Stimulated activated naive CD8-positive, alpha-beta T cell treated with anti-CD3 and anti-CD28 coated beads, Interleukin-15, amount 100 ng/mL, for 72 hours (primary cell): ENCODE measurements at regions not wholly inside any gene's neighbourhood (a gene's known extent, or its start where the extent isn't known, plus 50 kb on each side); places are given as distances from the start of the nearest gene placed in this dataset.

Experiments used
- ATAC-seq: fragments of 150-1000 bp; cut with Tn5 transposase; 2 replicates; pipeline ENCODE4 v1.10.0; 2021; ENCODE audit warnings: mild to moderate bottlenecking, moderate library complexity
- DNase-seq, 2 donors: peaks; one replicate each; pipeline ENCODE4 v3.0.0; 2021 to 2022
- H3K27ac Mint-ChIP-seq, 2 donors: one replicate each; pipeline ENCODE4 v1.8.0; 2022; ENCODE audit warnings: mild to moderate bottlenecking in 2 of 2, mixed read lengths in 2 of 2, moderate library complexity in 2 of 2
- H3K27me3 Mint-ChIP-seq: one replicate; pipeline ENCODE4 v1.8.0; 2022; ENCODE audit warnings: mixed read lengths
- H3K4me1 Mint-ChIP-seq: one replicate; pipeline ENCODE4 v1.8.0; 2022; ENCODE audit warnings: mild to moderate bottlenecking, mixed read lengths
- H3K4me3 Mint-ChIP-seq, 2 donors: one replicate each; pipeline ENCODE4 v1.8.0; 2022; ENCODE audit warnings: mild to moderate bottlenecking in 2 of 2, mixed read lengths in 2 of 2, moderate library complexity in 1 of 2
- H3K9me3 Mint-ChIP-seq, 2 donors: one replicate each; pipeline ENCODE4 v1.8.0; 2022; ENCODE audit warnings: mixed read lengths in 2 of 2

DNA sequence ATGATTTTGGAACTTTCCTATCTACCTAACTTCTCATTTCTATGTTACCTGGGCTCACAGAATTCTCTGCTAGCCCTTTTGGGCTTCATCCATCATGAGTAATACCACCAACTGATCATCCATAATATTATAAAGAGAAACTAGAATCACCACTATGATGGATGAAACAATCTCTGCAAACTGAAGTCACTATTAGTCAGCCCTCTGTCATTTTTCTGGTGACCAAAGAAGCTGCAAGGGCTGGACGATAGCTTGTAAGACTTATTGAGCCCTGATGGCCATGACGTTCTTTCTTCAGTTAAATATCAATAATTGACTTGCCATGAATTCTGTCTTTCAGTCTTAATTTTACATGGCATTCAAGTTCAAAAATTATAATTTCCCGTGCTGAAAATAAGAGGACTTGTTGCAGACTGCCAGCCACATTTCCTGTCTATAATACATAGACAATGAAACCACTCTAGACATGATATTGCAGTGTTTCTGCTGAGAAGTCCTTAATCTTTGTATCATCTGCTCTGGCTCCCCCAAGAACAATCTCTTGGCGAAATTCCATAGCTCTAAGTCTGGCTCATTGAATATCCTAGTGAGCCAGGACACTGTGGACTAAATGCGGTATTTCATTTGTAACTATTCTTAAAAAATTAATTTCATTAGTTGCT, 655.0 kb upstream of the CAMK1G start:
- ATAC-seq (no peak), DNase-seq (no peak)
- Mint-ChIP-seq H3K27me3 (peaks cover 13% of the 10 kb centered on the region), H3K9me3 (no peaks in the 10 kb centered on the region), H3K27ac (no peak overlapping the region), H3K4me3 (no peak overlapping the region), H3K4me1 (no peaks in the 10 kb centered on the region)

- Mint-ChIP-seq H3K4me3 (no peak overlapping the region), H3K9me3 (peaks cover 5 to 6% of the 10 kb centered on the region in 2 donors), H3K27me3 (peaks cover 13% of the 10 kb centered on the region), H3K4me1 (no peaks in the 10 kb centered on the region), H3K27ac (peak overlapping the region in 1 of 2 donors; percentile 85)
- ATAC-seq, result no peak
- DNase-seq, result no peak
Measured at GRCh38 chr1:208929575-208929974, 653.9 kb upstream of the CAMK1G start.

- Mint-ChIP-seq H3K4me3 (no peak overlapping the region), H3K27me3 (no peaks in the 10 kb centered on the region), H3K4me1 (no peaks in the 10 kb centered on the region), H3K9me3 (peaks cover 5 to 10% of the 10 kb centered on the region in 2 donors), H3K27ac (no peak overlapping the region)
- DNase-seq, result no peak
- ATAC-seq, result no peak
Measured at GRCh38 chr1:208931936-208932335, 651.6 kb upstream of the CAMK1G start.

DNA sequence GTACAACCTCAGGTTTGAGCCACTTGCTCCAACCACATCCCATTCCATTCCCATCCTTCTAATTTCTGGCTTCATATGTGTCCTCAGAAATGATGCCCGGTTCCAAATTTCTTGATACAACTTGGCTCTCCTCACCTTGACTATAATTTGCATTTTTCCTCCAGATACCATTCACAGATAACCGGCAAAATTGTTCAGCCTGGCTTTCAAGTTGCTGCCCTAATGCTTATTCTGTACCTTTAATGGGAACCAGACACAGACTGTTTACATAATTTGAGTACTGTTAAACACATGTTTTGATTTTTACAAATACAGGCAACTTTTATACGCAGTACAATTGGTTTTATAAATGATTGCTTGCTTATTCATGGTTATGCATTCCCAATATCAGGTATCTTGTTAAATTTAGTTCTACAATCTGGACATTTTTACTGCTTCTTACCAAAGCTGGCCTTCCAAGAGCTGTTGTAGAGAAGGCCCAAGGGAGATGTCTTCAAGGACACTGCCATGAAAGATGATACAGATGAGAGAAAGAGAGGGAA, 649.5 kb upstream of the CAMK1G start:
- Mint-ChIP-seq H3K27ac (no peak overlapping the region), H3K27me3 (no peaks in the 10 kb centered on the region), H3K9me3 (peaks cover 5 to 10% of the 10 kb centered on the region in 2 donors), H3K4me3 (no peak overlapping the region), H3K4me1 (no peaks in the 10 kb centered on the region)
- DNase-seq (no peak), ATAC-seq (no peak)

DNA sequence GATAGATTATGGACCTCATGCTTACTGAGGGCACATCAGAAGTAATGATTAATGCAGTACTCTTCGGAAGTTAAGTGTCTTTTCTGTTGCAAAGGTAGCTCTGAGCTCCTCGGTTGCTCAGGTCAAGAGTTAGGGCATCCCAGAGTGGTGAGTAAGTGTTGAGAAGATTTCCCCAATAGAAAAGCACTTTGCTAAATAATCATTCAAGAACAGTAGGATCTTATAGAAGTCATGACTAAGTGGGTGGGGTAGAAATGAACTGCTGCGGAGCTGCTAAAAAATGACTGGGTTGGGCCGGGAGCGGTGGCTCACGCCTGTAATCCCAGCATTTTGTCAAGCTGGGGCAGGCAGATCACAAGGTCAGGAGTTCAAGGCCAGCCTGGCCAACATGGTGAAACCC, 648.6 kb upstream of the CAMK1G start:
- no peaks in the 10 kb centered on the region for H3K27me3 Mint-ChIP-seq
- no peak for ATAC-seq

DNA sequence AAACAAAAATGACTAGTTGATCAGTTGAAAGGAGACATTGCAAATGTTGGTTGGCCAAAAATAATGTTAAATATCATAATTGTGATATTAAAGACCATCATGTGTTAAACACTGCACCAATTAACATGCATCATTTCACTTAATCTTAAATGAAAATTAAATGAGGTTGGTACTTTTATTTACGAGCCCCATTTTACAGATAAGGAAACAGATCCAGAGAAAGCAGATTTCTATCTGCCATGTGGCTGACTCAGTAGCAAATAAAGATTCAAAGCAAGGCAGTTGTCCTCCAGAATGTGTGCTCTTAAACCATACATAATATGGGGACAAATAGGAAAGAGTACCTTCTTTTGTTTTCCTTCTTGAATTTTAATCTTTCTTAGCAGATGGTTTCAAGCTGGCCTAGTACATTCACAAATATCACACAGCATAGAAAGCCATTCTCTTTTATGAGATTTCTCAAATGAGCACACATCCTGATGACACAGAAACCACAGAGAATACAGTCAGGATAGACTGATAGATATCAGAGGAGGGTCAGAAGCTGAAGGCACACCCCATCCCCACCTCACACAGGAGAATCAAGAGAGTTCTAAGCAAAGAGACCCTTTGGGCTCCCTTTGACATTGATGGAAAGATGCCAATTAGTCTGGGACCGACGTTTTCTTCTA, 647.9 kb upstream of the CAMK1G start:
- ATAC-seq (no peak), DNase-seq (no peak)
- Mint-ChIP-seq H3K27ac (no peak overlapping the region), H3K9me3 (peaks cover 5 to 10% of the 10 kb centered on the region in 2 donors), H3K27me3 (no peaks in the 10 kb centered on the region), H3K4me3 (no peak overlapping the region), H3K4me1 (no peaks in the 10 kb centered on the region)

More for the DNA sequence above, 648.6 kb upstream of the CAMK1G start:
- Mint-ChIP-seq H3K27ac (no peak overlapping the region), H3K4me3 (no peak overlapping the region), H3K4me1 (no peaks in the 10 kb centered on the region), H3K9me3 (peaks cover 5 to 10% of the 10 kb centered on the region in 2 donors)
- DNase-seq, result no peak

DNA sequence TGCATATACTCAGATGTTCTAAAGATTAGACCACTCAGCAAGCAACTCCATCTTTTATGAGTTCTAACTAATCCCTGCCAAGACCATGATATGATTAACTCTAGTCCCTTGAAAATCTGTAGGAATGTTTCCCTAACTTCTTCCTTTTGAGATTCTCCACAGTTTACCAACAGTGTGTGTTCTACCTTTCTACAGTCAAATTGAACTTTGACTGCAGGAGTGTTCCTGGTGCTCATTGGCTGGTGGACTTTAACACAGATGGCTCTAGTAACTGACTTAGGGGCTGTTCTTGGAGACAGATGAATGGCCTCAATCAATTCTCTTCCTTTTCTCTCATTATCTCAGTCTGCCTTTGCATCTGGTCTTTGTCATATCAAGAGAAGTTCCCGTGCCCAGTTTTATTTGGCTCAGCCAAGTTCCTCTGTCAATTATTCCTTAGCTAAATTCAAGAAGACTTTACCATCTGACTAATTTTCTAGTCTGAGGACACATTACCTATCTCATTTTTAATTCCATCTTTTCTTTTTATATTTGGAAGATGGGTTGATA, 643.9 kb upstream of the CAMK1G start:
- ATAC-seq (no peak), DNase-seq (no peak)
- peaks cover 17% of the 10 kb centered on the region for H3K27me3 Mint-ChIP-seq
- no peak overlapping the region for H3K4me3 Mint-ChIP-seq
- no peaks in the 10 kb centered on the region for H3K4me1 Mint-ChIP-seq
- peaks cover 0 to 4% of the 10 kb centered on the region in 2 donors for H3K9me3 Mint-ChIP-seq
- H3K27ac Mint-ChIP-seq, result no peak overlapping the region

DNA sequence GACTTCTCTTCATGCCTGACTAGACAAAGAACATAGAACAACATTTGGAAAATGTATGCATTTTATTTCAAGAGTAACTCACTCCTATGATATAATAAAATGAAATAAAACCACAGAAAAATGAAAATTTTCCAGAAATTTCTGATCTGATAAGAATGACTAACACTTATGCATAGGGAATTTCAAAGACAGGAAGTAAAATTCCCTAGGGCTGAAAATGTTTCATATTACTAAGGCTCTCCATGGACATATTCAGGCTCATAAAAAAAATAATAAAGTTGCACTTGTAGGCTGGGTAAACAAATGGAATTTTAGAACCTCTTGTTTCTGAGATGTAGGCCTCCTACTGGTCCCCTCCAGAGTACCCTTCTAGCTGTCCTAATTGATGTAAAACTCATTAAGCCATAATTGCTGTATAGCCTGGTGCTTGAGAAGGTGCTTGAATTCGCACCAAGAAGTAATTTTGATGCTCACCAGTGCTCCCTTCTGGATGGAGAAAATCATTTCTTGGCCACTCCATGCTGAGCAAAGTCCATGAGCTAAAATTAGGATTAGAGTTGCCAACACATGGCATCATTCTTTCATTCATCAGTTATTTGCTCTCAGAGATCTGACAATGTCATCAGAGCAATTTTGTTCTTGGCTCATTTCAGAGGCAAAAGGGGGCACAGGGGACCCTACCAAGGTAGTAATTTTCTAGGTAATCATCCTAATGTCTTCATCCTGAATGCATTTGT, 641.0 kb upstream of the CAMK1G start:
- Mint-ChIP-seq H3K4me3 (no peak overlapping the region), H3K4me1 (no peaks in the 10 kb centered on the region)
- no peak for ATAC-seq

DNA sequence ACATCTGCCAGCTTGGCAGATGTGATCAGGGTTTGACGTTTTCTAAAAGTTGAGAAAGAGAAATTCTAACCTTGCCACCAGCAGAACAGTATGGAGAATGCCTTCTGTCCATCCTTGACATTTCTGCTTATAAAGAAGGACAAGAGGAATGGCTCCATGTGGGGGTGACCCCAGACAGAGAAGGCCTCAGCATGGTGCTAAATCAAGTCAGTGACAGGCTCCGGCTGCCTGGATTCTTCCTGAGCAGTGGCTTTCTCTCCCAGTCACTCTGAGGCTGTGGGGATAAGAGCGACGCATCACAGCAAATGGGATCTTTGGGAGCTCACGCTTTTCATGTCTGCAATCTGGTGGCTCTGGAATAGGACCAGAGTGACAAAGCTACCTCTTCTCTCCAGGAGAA, 640.2 kb upstream of the CAMK1G start:
- Mint-ChIP-seq H3K27ac (no peak overlapping the region), H3K4me1 (no peaks in the 10 kb centered on the region), H3K4me3 (no peak overlapping the region), H3K27me3 (peaks cover 44% of the 10 kb centered on the region), H3K9me3 (peaks cover 0 to 5% of the 10 kb centered on the region in 2 donors)
- ATAC-seq, result no peak
- no peak for DNase-seq

More for the DNA sequence above, 641.0 kb upstream of the CAMK1G start:
- Mint-ChIP-seq H3K27ac (no peak overlapping the region), H3K27me3 (peaks cover 38% of the 10 kb centered on the region), H3K9me3 (peaks cover 0 to 5% of the 10 kb centered on the region in 2 donors)
- DNase-seq, result no peak

- Mint-ChIP-seq H3K4me3 (no peak overlapping the region), H3K27ac (no peak overlapping the region), H3K4me1 (no peaks in the 10 kb centered on the region), H3K27me3 (peaks cover 49% of the 10 kb centered on the region), H3K9me3 (peaks cover 0 to 5% of the 10 kb centered on the region in 2 donors)
- ATAC-seq, result no peak
- DNase-seq, result no peak
Measured at GRCh38 chr1:208944981-208945451, 638.5 kb upstream of the CAMK1G start.

DNA sequence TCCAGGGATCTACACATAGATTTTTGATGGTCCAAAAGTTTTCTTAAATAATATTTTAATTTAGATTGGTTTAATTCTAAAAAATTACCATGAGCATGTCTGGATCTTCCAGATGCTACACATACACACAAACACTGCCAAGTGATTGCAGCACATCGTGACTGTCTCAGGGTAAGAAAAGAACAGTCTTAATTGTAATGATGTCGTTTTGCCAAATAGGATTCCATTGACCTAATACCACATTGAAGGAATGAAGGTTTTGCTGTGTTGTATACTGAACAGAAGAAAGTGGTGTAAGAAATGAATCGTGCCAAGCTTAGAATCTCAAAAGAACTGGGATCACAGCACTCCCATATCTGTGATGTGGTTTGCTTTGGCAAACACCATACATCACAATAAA, 633.3 kb upstream of the CAMK1G start:
- Mint-ChIP-seq H3K4me3 (no peak overlapping the region), H3K27me3 (peaks cover 27% of the 10 kb centered on the region), H3K4me1 (no peaks in the 10 kb centered on the region), H3K9me3 (peaks cover 0 to 9% of the 10 kb centered on the region in 2 donors), H3K27ac (no peak overlapping the region)
- no peak for DNase-seq
- ATAC-seq, result no peak

GRCh38 chr1:208951026-208951525, 632.4 kb upstream of the CAMK1G start:
- Mint-ChIP-seq H3K27ac (no peak overlapping the region), H3K9me3 (peaks cover 0 to 10% of the 10 kb centered on the region in 2 donors), H3K4me1 (no peaks in the 10 kb centered on the region), H3K4me3 (no peak overlapping the region), H3K27me3 (peaks cover 18% of the 10 kb centered on the region)
- ATAC-seq (no peak), DNase-seq (no peak)

GRCh38 chr1:208951908-208952307, 631.6 kb upstream of the CAMK1G start:
- Mint-ChIP-seq H3K27me3 (peaks cover 11% of the 10 kb centered on the region), H3K27ac (no peak overlapping the region), H3K9me3 (peaks cover 0 to 16% of the 10 kb centered on the region in 2 donors), H3K4me3 (no peak overlapping the region), H3K4me1 (no peaks in the 10 kb centered on the region)
- DNase-seq (no peak), ATAC-seq (no peak)

DNA sequence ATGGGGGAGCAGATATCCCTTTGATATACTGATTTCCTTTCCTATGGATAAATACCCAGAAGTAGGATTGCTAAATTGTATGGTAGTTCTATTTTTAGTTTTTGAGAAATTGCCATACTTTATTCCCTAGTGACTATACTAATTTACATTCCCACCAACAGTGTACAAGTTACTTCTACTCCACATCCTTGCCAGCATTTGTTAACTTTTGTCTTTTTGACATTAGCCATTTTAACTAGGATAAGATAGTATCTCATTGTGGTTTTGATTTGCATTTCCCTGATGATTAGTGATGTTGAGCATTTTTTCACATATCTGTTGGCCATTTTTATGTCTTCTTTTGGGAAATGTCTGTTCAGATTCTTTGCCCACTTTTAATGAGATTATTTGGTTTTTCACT, 620.6 kb upstream of the CAMK1G start:
- H3K4me1 Mint-ChIP-seq, result no peaks in the 10 kb centered on the region
- DNase-seq (no peak), ATAC-seq (no peak)
- no peak overlapping the region for H3K4me3 Mint-ChIP-seq
- H3K27ac Mint-ChIP-seq, result no peak overlapping the region
- H3K9me3 Mint-ChIP-seq, result peaks cover 5 to 8% of the 10 kb centered on the region in 2 donors
- no peaks in the 10 kb centered on the region for H3K27me3 Mint-ChIP-seq

DNA sequence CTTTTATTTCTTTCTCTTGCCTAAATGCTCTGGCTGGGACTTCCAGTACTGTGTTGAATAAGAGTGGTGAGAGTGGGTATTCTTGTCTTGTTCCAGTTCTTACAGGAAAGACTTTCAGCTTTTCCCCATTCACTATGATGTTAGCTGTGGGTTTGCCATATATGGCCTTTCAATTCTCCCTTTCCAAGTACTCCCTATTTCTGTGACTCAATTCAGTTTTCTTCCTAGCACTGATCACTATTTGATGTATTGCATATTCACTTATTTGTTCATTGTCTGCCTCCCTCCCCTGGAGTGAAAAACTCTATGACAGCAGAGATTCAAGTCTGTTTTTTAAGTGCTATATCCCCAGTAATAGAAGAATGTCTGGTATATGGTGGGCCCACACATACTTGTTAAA, 618.2 kb upstream of the CAMK1G start:
- ATAC-seq, result no peak
- H3K27ac Mint-ChIP-seq, result no peak overlapping the region
- DNase-seq, result no peak
- H3K4me1 Mint-ChIP-seq, result no peaks in the 10 kb centered on the region
- no peak overlapping the region for H3K4me3 Mint-ChIP-seq
- H3K27me3 Mint-ChIP-seq, result peaks cover 18% of the 10 kb centered on the region
- peaks cover 0 to 3% of the 10 kb centered on the region in 2 donors for H3K9me3 Mint-ChIP-seq
